Panc1 (cell line): ENCODE measurements at regions not wholly inside any gene's neighbourhood (a gene's known extent, or its start where the extent isn't known, plus 50 kb on each side); places are given as distances from the start of the nearest gene placed in this dataset.

Source experiments
- CTCF ChIP-seq: fragments of 450-650 bp; IDR thresholded peaks from 2 replicates; pipeline ENCODE4 v1.5.1; 2017; ENCODE audit warnings: mild to moderate bottlenecking
- POLR2AphosphoS5 ChIP-seq: IDR thresholded peaks from 2 replicates; pipeline ENCODE4 v1.6.1; 2012; ENCODE audit warnings: mild to moderate bottlenecking, low read depth, low read length, moderate library complexity
- TCF7L2 ChIP-seq: IDR thresholded peaks from 2 replicates; pipeline ENCODE4 v1.6.1; 2011; ENCODE audit warnings: mild to moderate bottlenecking, low read depth, low read length, inconsistent platforms

- TF ChIP-seq CTCF (peak; percentile 78), POLR2AphosphoS5 (no peak), TCF7L2 (no peak)
Observed at GRCh38 chr6:71621918-71622519, 264.3 kb upstream of the RIMS1 start.
